ENCODE measurements at regions not wholly inside any gene's neighbourhood (a gene's known extent, or its start where the extent isn't known, plus 50 kb on each side); places are given as distances from the start of the nearest gene placed in this dataset.
A peak's percentile ranks its signal among the peaks of the same experiment; 100 is the strongest.

GRCh38 chr13:105035092-105035491, 1500.4 kb downstream of the EFNB2 start:
- no peaks in the 10 kb centered on the region for H3K27me3 ChIP-seq (replicated peaks; ENCODE audit: control insufficient read depth, insufficient read depth, low read length)
- H3K9ac ChIP-seq (ENCODE audit: low read length): no peak overlapping the region
- H3K9me3 ChIP-seq (ENCODE audit: control insufficient read depth, low read length): no peaks in the 10 kb centered on the region
- DNase-seq (ENCODE audit: low read depth): no peak
- no peaks in the 10 kb centered on the region for H3K36me3 ChIP-seq (ENCODE audit: control insufficient read depth, insufficient read depth, low read length, severe bottlenecking)
- H3K4me3 ChIP-seq (ENCODE audit: low read length): no peak overlapping the region
- H3K4me1 ChIP-seq (ENCODE audit: control insufficient read depth, insufficient read depth, low read length): peaks cover 3% of the 10 kb centered on the region

- Histone ChIP-seq H3K9ac (ENCODE audit: low read length) (no peak overlapping the region), H3K36me3 (ENCODE audit: control insufficient read depth, insufficient read depth, low read length, severe bottlenecking) (no peaks in the 10 kb centered on the region), H3K9me3 (ENCODE audit: control insufficient read depth, low read length) (no peaks in the 10 kb centered on the region), H3K27me3 (replicated peaks; ENCODE audit: control insufficient read depth, insufficient read depth, low read length) (no peaks in the 10 kb centered on the region), H3K4me1 (ENCODE audit: control insufficient read depth, insufficient read depth, low read length) (peaks cover 3% of the 10 kb centered on the region), H3K4me3 (ENCODE audit: low read length) (no peak overlapping the region)
- no peak for DNase-seq (ENCODE audit: low read depth)
These were observed 1501.5 kb downstream of the EFNB2 start for GRCh38 chr13:105033999-105034398.

- no peak for DNase-seq (ENCODE audit: low read depth)
- H3K4me1 ChIP-seq (ENCODE audit: control insufficient read depth, insufficient read depth, low read length): peaks cover 3% of the 10 kb centered on the region
- no peak overlapping the region for H3K4me3 ChIP-seq (ENCODE audit: low read length)
- H3K9me3 ChIP-seq (ENCODE audit: control insufficient read depth, low read length): no peaks in the 10 kb centered on the region
- H3K27me3 ChIP-seq (replicated peaks; ENCODE audit: control insufficient read depth, insufficient read depth, low read length): no peaks in the 10 kb centered on the region
- H3K9ac ChIP-seq (ENCODE audit: low read length): no peak overlapping the region
- no peaks in the 10 kb centered on the region for H3K36me3 ChIP-seq (ENCODE audit: control insufficient read depth, insufficient read depth, low read length, severe bottlenecking)
These were observed 1504.2 kb downstream of the EFNB2 start for GRCh38 chr13:105031306-105031705.

- Histone ChIP-seq H3K4me3 (ENCODE audit: low read length) (no peak overlapping the region), H3K27me3 (replicated peaks; ENCODE audit: control insufficient read depth, insufficient read depth, low read length) (no peaks in the 10 kb centered on the region), H3K9me3 (ENCODE audit: control insufficient read depth, low read length) (no peaks in the 10 kb centered on the region), H3K9ac (ENCODE audit: low read length) (no peak overlapping the region), H3K36me3 (ENCODE audit: control insufficient read depth, insufficient read depth, low read length, severe bottlenecking) (no peaks in the 10 kb centered on the region), H3K4me1 (ENCODE audit: control insufficient read depth, insufficient read depth, low read length) (peaks cover 3% of the 10 kb centered on the region)
- no peak for DNase-seq (ENCODE audit: low read depth)
These were observed 1504.6 kb downstream of the EFNB2 start for GRCh38 chr13:105030851-105031250.

- no peaks in the 10 kb centered on the region for H3K4me1 ChIP-seq (ENCODE audit: control insufficient read depth, insufficient read depth, low read length)
- peaks cover 14% of the 10 kb centered on the region for H3K9me3 ChIP-seq (ENCODE audit: control insufficient read depth, low read length)
- no peak overlapping the region for H3K4me3 ChIP-seq (ENCODE audit: low read length)
- no peaks in the 10 kb centered on the region for H3K27me3 ChIP-seq (replicated peaks; ENCODE audit: control insufficient read depth, insufficient read depth, low read length)
- no peaks in the 10 kb centered on the region for H3K36me3 ChIP-seq (ENCODE audit: control insufficient read depth, insufficient read depth, low read length, severe bottlenecking)
- no peak overlapping the region for H3K9ac ChIP-seq (ENCODE audit: low read length)
- DNase-seq (ENCODE audit: low read depth): no peak
These were observed 1516.4 kb downstream of the EFNB2 start for GRCh38 chr13:105019073-105019472.

- Histone ChIP-seq H3K4me1 (ENCODE audit: control insufficient read depth, insufficient read depth, low read length) (no peaks in the 10 kb centered on the region), H3K36me3 (ENCODE audit: control insufficient read depth, insufficient read depth, low read length, severe bottlenecking) (no peaks in the 10 kb centered on the region), H3K27me3 (replicated peaks; ENCODE audit: control insufficient read depth, insufficient read depth, low read length) (no peaks in the 10 kb centered on the region), H3K9me3 (ENCODE audit: control insufficient read depth, low read length) (no peaks in the 10 kb centered on the region), H3K9ac (ENCODE audit: low read length) (no peak overlapping the region), H3K4me3 (ENCODE audit: low read length) (no peak overlapping the region)
- no peak for DNase-seq (ENCODE audit: low read depth)
These were observed 1519.2 kb downstream of the EFNB2 start for GRCh38 chr13:105016266-105016665.

GRCh38 chr13:105008604-105009003, 1526.9 kb downstream of the EFNB2 start:
- H3K9me3 ChIP-seq (ENCODE audit: control insufficient read depth, low read length): no peaks in the 10 kb centered on the region
- peak; percentile 8 for DNase-seq (ENCODE audit: low read depth)
- H3K36me3 ChIP-seq (ENCODE audit: control insufficient read depth, insufficient read depth, low read length, severe bottlenecking): no peaks in the 10 kb centered on the region
- no peaks in the 10 kb centered on the region for H3K27me3 ChIP-seq (replicated peaks; ENCODE audit: control insufficient read depth, insufficient read depth, low read length)
- H3K4me3 ChIP-seq (ENCODE audit: low read length): no peak overlapping the region
- no peak overlapping the region for H3K9ac ChIP-seq (ENCODE audit: low read length)
- no peaks in the 10 kb centered on the region for H3K4me1 ChIP-seq (ENCODE audit: control insufficient read depth, insufficient read depth, low read length)

- Histone ChIP-seq H3K27me3 (replicated peaks; ENCODE audit: control insufficient read depth, insufficient read depth, low read length) (no peaks in the 10 kb centered on the region), H3K4me3 (ENCODE audit: low read length) (no peak overlapping the region), H3K9me3 (ENCODE audit: control insufficient read depth, low read length) (no peaks in the 10 kb centered on the region), H3K36me3 (ENCODE audit: control insufficient read depth, insufficient read depth, low read length, severe bottlenecking) (no peaks in the 10 kb centered on the region), H3K4me1 (ENCODE audit: control insufficient read depth, insufficient read depth, low read length) (no peaks in the 10 kb centered on the region), H3K9ac (ENCODE audit: low read length) (no peak overlapping the region)
- DNase-seq (ENCODE audit: low read depth): no peak
These were observed 1528.2 kb downstream of the EFNB2 start for GRCh38 chr13:105007166-105007808.

GRCh38 chr13:104996022-104996421, 1539.4 kb downstream of the EFNB2 start:
- Histone ChIP-seq H3K9me3 (ENCODE audit: control insufficient read depth, low read length) (no peaks in the 10 kb centered on the region), H3K27me3 (replicated peaks; ENCODE audit: control insufficient read depth, insufficient read depth, low read length) (no peaks in the 10 kb centered on the region), H3K36me3 (ENCODE audit: control insufficient read depth, insufficient read depth, low read length, severe bottlenecking) (no peaks in the 10 kb centered on the region), H3K4me3 (ENCODE audit: low read length) (no peak overlapping the region), H3K4me1 (ENCODE audit: control insufficient read depth, insufficient read depth, low read length) (no peaks in the 10 kb centered on the region), H3K9ac (ENCODE audit: low read length) (no peak overlapping the region)
- peak; percentile 5 for DNase-seq (ENCODE audit: low read depth)

- H3K36me3 ChIP-seq (ENCODE audit: control insufficient read depth, insufficient read depth, low read length, severe bottlenecking): no peaks in the 10 kb centered on the region
- H3K4me3 ChIP-seq (ENCODE audit: low read length): no peak overlapping the region
- no peaks in the 10 kb centered on the region for H3K9me3 ChIP-seq (ENCODE audit: control insufficient read depth, low read length)
- no peak for DNase-seq (ENCODE audit: low read depth)
- H3K27me3 ChIP-seq (replicated peaks; ENCODE audit: control insufficient read depth, insufficient read depth, low read length): no peaks in the 10 kb centered on the region
- no peak overlapping the region for H3K9ac ChIP-seq (ENCODE audit: low read length)
- no peaks in the 10 kb centered on the region for H3K4me1 ChIP-seq (ENCODE audit: control insufficient read depth, insufficient read depth, low read length)
These were observed 1541.8 kb downstream of the EFNB2 start for GRCh38 chr13:104993708-104994107.

- no peak overlapping the region for H3K4me3 ChIP-seq (ENCODE audit: low read length)
- no peaks in the 10 kb centered on the region for H3K9me3 ChIP-seq (ENCODE audit: control insufficient read depth, low read length)
- no peaks in the 10 kb centered on the region for H3K27me3 ChIP-seq (replicated peaks; ENCODE audit: control insufficient read depth, insufficient read depth, low read length)
- no peaks in the 10 kb centered on the region for H3K36me3 ChIP-seq (ENCODE audit: control insufficient read depth, insufficient read depth, low read length, severe bottlenecking)
- DNase-seq (ENCODE audit: low read depth): no peak
- H3K4me1 ChIP-seq (ENCODE audit: control insufficient read depth, insufficient read depth, low read length): no peaks in the 10 kb centered on the region
- no peak overlapping the region for H3K9ac ChIP-seq (ENCODE audit: low read length)
These were observed 1547.8 kb downstream of the EFNB2 start for GRCh38 chr13:104987621-104988020.

GRCh38 chr13:104984296-104984818, 1551.1 kb downstream of the EFNB2 start:
- H3K9ac ChIP-seq (ENCODE audit: low read length): no peak overlapping the region
- H3K36me3 ChIP-seq (ENCODE audit: control insufficient read depth, insufficient read depth, low read length, severe bottlenecking): no peaks in the 10 kb centered on the region
- H3K4me3 ChIP-seq (ENCODE audit: low read length): no peak overlapping the region
- H3K27me3 ChIP-seq (replicated peaks; ENCODE audit: control insufficient read depth, insufficient read depth, low read length): no peaks in the 10 kb centered on the region
- H3K4me1 ChIP-seq (ENCODE audit: control insufficient read depth, insufficient read depth, low read length): no peaks in the 10 kb centered on the region
- DNase-seq (ENCODE audit: low read depth): peak; percentile 69
- no peaks in the 10 kb centered on the region for H3K9me3 ChIP-seq (ENCODE audit: control insufficient read depth, low read length)

All from adipocyte (in vitro differentiated cells).